KBM-7 (cell line): ENCODE measurements at regions not wholly inside any gene's neighbourhood (a gene's known extent, or its start where the extent isn't known, plus 50 kb on each side); places are given as distances from the start of the nearest gene placed in this dataset.

Experiments
- DNase-seq: peaks from one replicate; pipeline ENCODE4 v3.0.0-alpha.2; 2015
- in situ Hi-C: fragments of 300-500 bp; cut with MboI; formaldehyde crosslinking; loops from 2 replicates; pipeline ENCODE4 v1.14.3; 2020; ENCODE audit warnings: low sequenced_read_pairs, low pct_unique_long_range_greater_than_20kb, mixed read lengths

GRCh38 chr4:89609756-89610155 is 227.2 kb downstream of the SNCA start:
- DNase-seq: no peak
- in situ Hi-C loops: no loop called here

GRCh38 chr4:89604951-89605350 is 232.0 kb downstream of the SNCA start:
- in situ Hi-C loops: no loop called here
- DNase-seq: no peak

GRCh38 chr4:89599026-89599425 is 237.9 kb downstream of the SNCA start:
- DNase-seq: no peak
- in situ Hi-C loops: no loop called here

- DNase-seq: peak; percentile 14
- in situ Hi-C loops: no loop called here
Measured at GRCh38 chr4:89598602-89599001, 238.4 kb downstream of the SNCA start.

- no peak for DNase-seq
- in situ Hi-C loops: no loop called here
Measured at GRCh38 chr4:89595125-89595789, 241.7 kb downstream of the SNCA start.

- in situ Hi-C loops: no loop called here
- no peak for DNase-seq
Measured at GRCh38 chr4:89590128-89590527, 246.8 kb downstream of the SNCA start.

- no peak for DNase-seq
- in situ Hi-C loops: no loop called here
Measured at GRCh38 chr4:89588421-89588820, 248.5 kb downstream of the SNCA start.

GRCh38 chr4:89587364-89587763 is 249.6 kb downstream of the SNCA start:
- DNase-seq: no peak
- in situ Hi-C loops: no loop called here

GRCh38 chr4:89586864-89587263 is 250.1 kb downstream of the SNCA start:
- in situ Hi-C loops: no loop called here
- peak; percentile 5 for DNase-seq

GRCh38 chr4:89586318-89586717 is 250.6 kb downstream of the SNCA start:
- in situ Hi-C loops: no loop called here
- no peak for DNase-seq

GRCh38 chr4:89582756-89583505 is 254.0 kb downstream of the SNCA start:
- in situ Hi-C loops: no loop called here
- DNase-seq: no peak

- in situ Hi-C loops: no loop called here
- no peak for DNase-seq
Measured at GRCh38 chr4:89579771-89580170, 257.2 kb downstream of the SNCA start.

- in situ Hi-C loops: no loop called here
Measured at GRCh38 chr4:89576246-89576645, 260.7 kb downstream of the SNCA start.

GRCh38 chr4:89575840-89576239 is 261.1 kb downstream of the SNCA start:
- in situ Hi-C loops: no loop called here
- DNase-seq: no peak

More at GRCh38 chr4:89576246-89576645, 260.7 kb downstream of the SNCA start:
- no peak for DNase-seq

GRCh38 chr4:89574176-89574575 is 262.8 kb downstream of the SNCA start:
- in situ Hi-C loops: no loop called here
- DNase-seq: no peak

GRCh38 chr4:89573656-89574055 is 263.3 kb downstream of the SNCA start:
- DNase-seq: no peak
- in situ Hi-C loops: no loop called here

GRCh38 chr4:89572224-89572858 is 264.6 kb downstream of the SNCA start:
- no peak for DNase-seq
- in situ Hi-C loops: no loop called here

GRCh38 chr4:89570931-89571330 is 263.3 kb upstream of the GPRIN3 start:
- in situ Hi-C loops: no loop called here

GRCh38 chr4:89567936-89568335 is 260.3 kb upstream of the GPRIN3 start:
- no peak for DNase-seq
- in situ Hi-C loops: no loop called here

More at GRCh38 chr4:89570931-89571330, 263.3 kb upstream of the GPRIN3 start:
- DNase-seq: no peak

GRCh38 chr4:89563431-89563830 is 255.8 kb upstream of the GPRIN3 start:
- DNase-seq: no peak
- in situ Hi-C loops: no loop called here
